Peyer's patch (tissue), 4 donors: ENCODE measurements at regions not wholly inside any gene's neighbourhood (a gene's known extent, or its start where the extent isn't known, plus 50 kb on each side); places are given as distances from the start of the nearest gene placed in this dataset.

Experiments
- POLR2A ChIP-seq, 2 donors: fragments of 450-650 bp; IDR thresholded peaks; one replicate each; pipeline ENCODE4 v1.5.1; 2017; ENCODE audit warnings: antibody characterized with exemption in 2 of 2, mild to moderate bottlenecking in 2 of 2, moderate library complexity in 2 of 2
- TF ChIP-seq, protein P1 (sequence below), 6 experiments: fragments of 450-650 bp in 4 of 6; fragments of 200-600 bp in 2 of 6; sonication (generic) in 1 of 6; IDR thresholded peaks; one replicate each; pipeline ENCODE4 v1.5.1; 2017 to 2019; ENCODE audit warnings: antibody characterized with exemption in 6 of 6, mild to moderate bottlenecking in 3 of 6, moderate library complexity in 1 of 6

DNA sequence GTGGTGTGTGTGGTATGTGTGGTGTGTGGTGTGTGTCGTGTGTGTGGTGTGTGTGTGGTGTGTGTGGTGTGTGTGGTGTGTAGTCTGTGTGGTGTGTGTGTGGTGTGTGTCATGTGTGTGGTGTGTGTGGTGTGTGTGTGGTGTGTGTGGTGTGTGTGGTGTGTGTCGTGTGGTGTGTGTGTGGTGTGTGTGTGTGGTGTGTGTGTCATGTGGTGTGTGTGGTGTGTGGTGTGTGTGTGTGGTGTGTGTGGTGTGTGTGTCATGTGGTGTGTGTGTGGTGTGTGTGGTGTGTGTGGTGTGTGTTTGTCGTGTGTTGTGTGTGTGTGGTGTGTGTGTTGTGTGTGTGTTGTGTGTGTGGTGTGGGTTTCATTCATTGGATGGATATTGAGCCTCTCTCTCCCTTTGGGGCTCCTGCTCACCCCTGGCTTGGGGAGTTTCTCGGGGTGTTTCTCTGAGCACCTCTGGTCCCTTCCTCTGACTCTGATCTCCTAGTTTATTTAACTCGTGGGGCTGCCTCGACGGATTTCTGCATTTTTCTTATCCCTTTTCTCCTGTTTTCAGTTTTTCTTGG, 145.8 kb downstream of the DNAJB6 start:
- TF ChIP-seq, protein P1, sequence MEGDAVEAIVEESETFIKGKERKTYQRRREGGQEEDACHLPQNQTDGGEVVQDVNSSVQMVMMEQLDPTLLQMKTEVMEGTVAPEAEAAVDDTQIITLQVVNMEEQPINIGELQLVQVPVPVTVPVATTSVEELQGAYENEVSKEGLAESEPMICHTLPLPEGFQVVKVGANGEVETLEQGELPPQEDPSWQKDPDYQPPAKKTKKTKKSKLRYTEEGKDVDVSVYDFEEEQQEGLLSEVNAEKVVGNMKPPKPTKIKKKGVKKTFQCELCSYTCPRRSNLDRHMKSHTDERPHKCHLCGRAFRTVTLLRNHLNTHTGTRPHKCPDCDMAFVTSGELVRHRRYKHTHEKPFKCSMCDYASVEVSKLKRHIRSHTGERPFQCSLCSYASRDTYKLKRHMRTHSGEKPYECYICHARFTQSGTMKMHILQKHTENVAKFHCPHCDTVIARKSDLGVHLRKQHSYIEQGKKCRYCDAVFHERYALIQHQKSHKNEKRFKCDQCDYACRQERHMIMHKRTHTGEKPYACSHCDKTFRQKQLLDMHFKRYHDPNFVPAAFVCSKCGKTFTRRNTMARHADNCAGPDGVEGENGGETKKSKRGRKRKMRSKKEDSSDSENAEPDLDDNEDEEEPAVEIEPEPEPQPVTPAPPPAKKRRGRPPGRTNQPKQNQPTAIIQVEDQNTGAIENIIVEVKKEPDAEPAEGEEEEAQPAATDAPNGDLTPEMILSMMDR (IDR thresholded peaks at IDR 0.05), result no peak
- no peak for TF ChIP-seq POLR2A (IDR thresholded peaks at IDR 0.05)
